Large intestine (tissue), 3 donors: ENCODE measurements at regions not wholly inside any gene's neighbourhood (a gene's known extent, or its start where the extent isn't known, plus 50 kb on each side); places are given as distances from the start of the nearest gene placed in this dataset.
A peak's percentile ranks its signal among the peaks of the same experiment; 100 is the strongest.

Experiments used
- DNase-seq, 2 donors: peaks; one replicate each; pipeline versions ENCODE4 v3.0.0 to v3.0.0-alpha.2; 2013
- H3K27ac ChIP-seq: one replicate; pipeline ENCODE4 v1.5.1; 2013; ENCODE audit warnings: low read length
- H3K27me3 ChIP-seq: 2 replicates; pipeline ENCODE4 v1.6.1; 2013; ENCODE audit warnings: low read length; ENCODE audit not compliant: control insufficient read depth, insufficient read depth
- H3K36me3 ChIP-seq: 2 replicates; pipeline ENCODE4 v1.6.1; 2013; ENCODE audit warnings: low read length; ENCODE audit not compliant: control insufficient read depth, insufficient read depth
- H3K4me1 ChIP-seq: one replicate; pipeline ENCODE4 v1.6.1; 2013; ENCODE audit warnings: low read length; ENCODE audit not compliant: control insufficient read depth, insufficient read depth
- H3K4me3 ChIP-seq: one replicate; pipeline ENCODE4 v1.5.1; 2013; ENCODE audit warnings: low read length
- H3K9me3 ChIP-seq: one replicate; pipeline ENCODE4 v1.6.1; 2013; ENCODE audit warnings: mild to moderate bottlenecking, low read depth, low read length, moderate library complexity; ENCODE audit not compliant: control insufficient read depth
- WGBS: methylation state at CpG from one replicate; pipeline ENCODE4 v1.1.5; 2013; ENCODE audit warnings: low lambda C conversion rate; ENCODE audit not compliant: insufficient coverage; 5-methylcytosine and 5-hydroxymethylcytosine counted together

- H3K27me3 ChIP-seq = no peaks in the 10 kb centered on the region
- no peak overlapping the region for H3K4me3 ChIP-seq
- DNase-seq = no peak
- no peak overlapping the region for H3K27ac ChIP-seq
- peaks cover 2% of the 10 kb centered on the region for H3K4me1 ChIP-seq
- WGBS = 70% methylated on average over 2 of the region's 5 CpGs
- no peaks in the 10 kb centered on the region for H3K36me3 ChIP-seq
- H3K9me3 ChIP-seq = no peaks in the 10 kb centered on the region
These were observed 206.7 kb upstream of the KLF4 start for GRCh38 chr9:107696302-107696701.

- Histone ChIP-seq H3K36me3 (no peaks in the 10 kb centered on the region), H3K27ac (no peak overlapping the region), H3K27me3 (no peaks in the 10 kb centered on the region), H3K4me1 (peaks cover 4% of the 10 kb centered on the region), H3K9me3 (no peaks in the 10 kb centered on the region), H3K4me3 (no peak overlapping the region)
- DNase-seq = no peak
- no CpG with 5 or more reads among the region's 1 CpG for WGBS
These were observed 204.8 kb upstream of the KLF4 start for GRCh38 chr9:107694390-107694789.

- Histone ChIP-seq H3K27me3 (no peaks in the 10 kb centered on the region), H3K4me3 (no peak overlapping the region), H3K4me1 (peaks cover 4% of the 10 kb centered on the region), H3K9me3 (no peaks in the 10 kb centered on the region), H3K36me3 (no peaks in the 10 kb centered on the region), H3K27ac (peak overlapping the region; percentile 16)
- DNase-seq = peak in 1 of 2 donors; percentile 32
- no CpG with 5 or more reads among the region's 7 CpGs for WGBS
These were observed 204.2 kb upstream of the KLF4 start for GRCh38 chr9:107693625-107694326.

- no peaks in the 10 kb centered on the region for H3K27me3 ChIP-seq
- no peak overlapping the region for H3K4me3 ChIP-seq
- H3K27ac ChIP-seq = peak overlapping the region; percentile 29
- 80% methylated on average over 1 of the region's 2 CpGs for WGBS
- H3K9me3 ChIP-seq = no peaks in the 10 kb centered on the region
- H3K4me1 ChIP-seq = peaks cover 4% of the 10 kb centered on the region
- peak; percentile 69 for DNase-seq
- no peaks in the 10 kb centered on the region for H3K36me3 ChIP-seq
These were observed 202.1 kb upstream of the KLF4 start for GRCh38 chr9:107691664-107692063.

GRCh38 chr9:107690021-107690420 lies 200.5 kb upstream of the KLF4 start:
- H3K27me3 ChIP-seq = no peaks in the 10 kb centered on the region
- 93% methylated on average over 2 of the region's 5 CpGs for WGBS
- H3K4me3 ChIP-seq = no peak overlapping the region
- H3K36me3 ChIP-seq = no peaks in the 10 kb centered on the region
- H3K27ac ChIP-seq = no peak overlapping the region
- no peak for DNase-seq
- H3K4me1 ChIP-seq = peaks cover 4% of the 10 kb centered on the region
- H3K9me3 ChIP-seq = no peaks in the 10 kb centered on the region

GRCh38 chr9:107688728-107689127 lies 199.2 kb upstream of the KLF4 start:
- H3K9me3 ChIP-seq = no peaks in the 10 kb centered on the region
- no peak overlapping the region for H3K4me3 ChIP-seq
- no peaks in the 10 kb centered on the region for H3K27me3 ChIP-seq
- no peaks in the 10 kb centered on the region for H3K36me3 ChIP-seq
- no peak overlapping the region for H3K27ac ChIP-seq
- DNase-seq = no peak
- H3K4me1 ChIP-seq = peaks cover 10% of the 10 kb centered on the region

GRCh38 chr9:107685901-107686300 lies 196.3 kb upstream of the KLF4 start:
- no peak overlapping the region for H3K27ac ChIP-seq
- no peaks in the 10 kb centered on the region for H3K9me3 ChIP-seq
- no peaks in the 10 kb centered on the region for H3K27me3 ChIP-seq
- H3K4me1 ChIP-seq = peaks cover 13% of the 10 kb centered on the region
- WGBS = no CpG with 5 or more reads among the region's 4 CpGs
- no peaks in the 10 kb centered on the region for H3K36me3 ChIP-seq
- no peak overlapping the region for H3K4me3 ChIP-seq
- no peak for DNase-seq

GRCh38 chr9:107685376-107685775 lies 195.8 kb upstream of the KLF4 start:
- Histone ChIP-seq H3K27me3 (no peaks in the 10 kb centered on the region), H3K36me3 (no peaks in the 10 kb centered on the region), H3K9me3 (no peaks in the 10 kb centered on the region), H3K4me3 (no peak overlapping the region), H3K27ac (no peak overlapping the region), H3K4me1 (peaks cover 13% of the 10 kb centered on the region)
- no peak for DNase-seq
- no CpG with 5 or more reads among the region's 3 CpGs for WGBS

GRCh38 chr9:107684224-107684623 lies 194.7 kb upstream of the KLF4 start:
- Histone ChIP-seq H3K4me3 (no peak overlapping the region), H3K27me3 (no peaks in the 10 kb centered on the region), H3K36me3 (no peaks in the 10 kb centered on the region), H3K9me3 (no peaks in the 10 kb centered on the region), H3K27ac (peak overlapping the region; percentile 64), H3K4me1 (peaks cover 13% of the 10 kb centered on the region)
- DNase-seq = peak in 1 of 2 donors; percentile 23
- 100% methylated on average over 1 of the region's 6 CpGs for WGBS

GRCh38 chr9:107683566-107683965 lies 194.0 kb upstream of the KLF4 start:
- Histone ChIP-seq H3K27me3 (no peaks in the 10 kb centered on the region), H3K36me3 (no peaks in the 10 kb centered on the region), H3K27ac (peak overlapping the region; percentile 64), H3K9me3 (no peaks in the 10 kb centered on the region), H3K4me1 (peaks cover 13% of the 10 kb centered on the region), H3K4me3 (no peak overlapping the region)
- DNase-seq = peak; percentile 59 to 83

- Histone ChIP-seq H3K36me3 (no peaks in the 10 kb centered on the region), H3K4me3 (no peak overlapping the region), H3K27me3 (no peaks in the 10 kb centered on the region), H3K9me3 (no peaks in the 10 kb centered on the region), H3K27ac (no peak overlapping the region), H3K4me1 (peaks cover 13% of the 10 kb centered on the region)
- no peak for DNase-seq
- no CpG with 5 or more reads among the region's 4 CpGs for WGBS
These were observed 192.4 kb upstream of the KLF4 start for GRCh38 chr9:107681988-107682387.
